GM23338 (cell line): ENCODE measurements at regions not wholly inside any gene's neighbourhood (a gene's known extent, or its start where the extent isn't known, plus 50 kb on each side); places are given as distances from the start of the nearest gene placed in this dataset.

ENCODE experiments used
- ATAC-seq: fragments of 200-7000 bp; cut with Tn5 transposase; 3 replicates; pipeline ENCODE4 v1.9.1; 2020
- DNase-seq: peaks from one replicate; pipeline ENCODE4 v3.0.0-alpha.2; 2015; ENCODE audit warnings: low spot score
- H2AFZ ChIP-seq: fragments of 200-600 bp; sonication (generic); 2 replicates; pipeline ENCODE4 v1.8.0; 2016; ENCODE audit warnings: antibody characterized with exemption, mild to moderate bottlenecking, moderate library complexity
- H3F3A ChIP-seq: fragments of 200-600 bp; sonication (generic); replicated peaks from 2 replicates; pipeline ENCODE4 v1.8.0; 2017; ENCODE audit warnings: antibody characterized with exemption, mixed run types, low read depth
- H3K27ac ChIP-seq: fragments of 200-600 bp; sonication (generic); 2 replicates; pipeline ENCODE4 v1.6.1; 2016; ENCODE audit warnings: low read depth
- H3K27me3 ChIP-seq: fragments of 200-600 bp; sonication (generic); 2 replicates; pipeline ENCODE4 v1.8.0; 2016; ENCODE audit warnings: mild to moderate bottlenecking, mixed run types, moderate library complexity; ENCODE audit not compliant: insufficient read depth
- H3K36me3 ChIP-seq: fragments of 200-600 bp; sonication (generic); 2 replicates; pipeline ENCODE4 v1.8.0; 2016; ENCODE audit warnings: mild to moderate bottlenecking; ENCODE audit not compliant: insufficient read depth
- H3K4me1 ChIP-seq: fragments of 200-600 bp; sonication (generic); 2 replicates; pipeline ENCODE4 v1.8.0; 2016; ENCODE audit warnings: mild to moderate bottlenecking, moderate library complexity; ENCODE audit not compliant: insufficient read depth
- H3K4me2 ChIP-seq: fragments of 200-600 bp; sonication (generic); 2 replicates; pipeline ENCODE4 v1.7.1; 2017; ENCODE audit warnings: mixed run types
- H3K4me3 ChIP-seq: fragments of 200-600 bp; sonication (generic); 2 replicates; pipeline ENCODE4 v1.6.1; 2016; ENCODE audit warnings: mixed run types
- H3K79me2 ChIP-seq: fragments of 200-600 bp; sonication (generic); replicated peaks from 2 replicates; pipeline ENCODE4 v1.8.0; 2017; ENCODE audit warnings: mild to moderate bottlenecking; ENCODE audit not compliant: insufficient read depth
- H3K9me2 ChIP-seq: fragments of 200-600 bp; sonication (generic); 2 replicates; pipeline ENCODE4 v1.8.0; 2017; ENCODE audit not compliant: insufficient read depth
- H4K20me1 ChIP-seq: fragments of 200-600 bp; sonication (generic); replicated peaks from 2 replicates; pipeline ENCODE4 v1.8.0; 2017; ENCODE audit warnings: mild to moderate bottlenecking; ENCODE audit not compliant: insufficient read depth
- H3K27ac Mint-ChIP-seq: 2 replicates; pipeline ENCODE4 v1.8.0; 2020; ENCODE audit warnings: inconsistent platforms, mild to moderate bottlenecking, moderate library complexity, mixed read lengths
- H3K27me3 Mint-ChIP-seq: 3 replicates; pipeline ENCODE4 v1.8.0; 2022; ENCODE audit warnings: low read depth, mild to moderate bottlenecking, moderate library complexity, mixed read lengths, inconsistent platforms; ENCODE audit not compliant: insufficient read depth, poor library complexity
- H3K36me3 Mint-ChIP-seq: 3 replicates; pipeline ENCODE4 v1.8.0; 2021; ENCODE audit warnings: low read depth, mild to moderate bottlenecking, inconsistent platforms, moderate library complexity, mixed read lengths
- H3K4me1 Mint-ChIP-seq: 3 replicates; pipeline ENCODE4 v1.8.0; 2020; ENCODE audit warnings: mild to moderate bottlenecking, inconsistent platforms, mixed read lengths
- H3K4me3 Mint-ChIP-seq: 3 replicates; pipeline ENCODE4 v1.8.0; 2021; ENCODE audit warnings: moderate library complexity, mild to moderate bottlenecking, inconsistent platforms, mixed read lengths
- H3K9me3 Mint-ChIP-seq: 3 replicates; pipeline ENCODE4 v1.8.0; 2020; ENCODE audit warnings: moderate library complexity, mild to moderate bottlenecking, inconsistent platforms, mixed read lengths
- CREB1 ChIP-seq: fragments of 250-450 bp; sonication (Bioruptor Pico); IDR thresholded peaks from 2 replicates; pipeline ENCODE4 v1.5.0; 2020; ENCODE audit warnings: low read depth, mild to moderate bottlenecking, moderate library complexity
- ETS1 ChIP-seq: IDR thresholded peaks from 2 replicates; pipeline ENCODE4 v1.6.1; 2016; ENCODE audit warnings: antibody characterized with exemption
- EZH2 ChIP-seq: fragments of 200-600 bp; sonication (generic); IDR thresholded peaks from one replicate; pipeline ENCODE4 v1.8.0; 2017; ENCODE audit warnings: antibody characterized with exemption, mild to moderate bottlenecking, low read depth; ENCODE audit not compliant: unreplicated experiment
- EZH2phosphoT487 ChIP-seq: fragments of 200-600 bp; sonication (generic); IDR thresholded peaks from one replicate; pipeline ENCODE4 v1.8.1; 2018; ENCODE audit warnings: antibody characterized with exemption; ENCODE audit not compliant: unreplicated experiment
- JUNB ChIP-seq: IDR thresholded peaks from one replicate; pipeline ENCODE4 v1.6.1; 2016; ENCODE audit warnings: antibody characterized with exemption; ENCODE audit not compliant: unreplicated experiment
- NANOG ChIP-seq: IDR thresholded peaks from 2 replicates; pipeline ENCODE4 v1.6.1; 2016; ENCODE audit warnings: antibody characterized with exemption, borderline replicate concordance
- POLR2AphosphoS5 ChIP-seq: IDR thresholded peaks from 2 replicates; pipeline ENCODE4 v1.6.1; 2016; ENCODE audit warnings: antibody characterized with exemption, low read depth
- STAT1 ChIP-seq: IDR thresholded peaks from one replicate; pipeline ENCODE4 v1.6.1; 2016; ENCODE audit warnings: antibody characterized with exemption; ENCODE audit not compliant: unreplicated experiment
- ZNF114 ChIP-seq: fragments of 250-450 bp; sonication (Bioruptor Pico); IDR thresholded peaks from 2 replicates; pipeline ENCODE4 v1.5.0; 2020; ENCODE audit warnings: mild to moderate bottlenecking, moderate library complexity
- ZNF331 ChIP-seq: fragments of 250-450 bp; sonication (Bioruptor Pico); IDR thresholded peaks from 2 replicates; pipeline ENCODE4 v1.5.0; 2020; ENCODE audit warnings: low read depth, mild to moderate bottlenecking, moderate library complexity
- TF ChIP-seq, protein P1 (sequence below): fragments of 250-450 bp; sonication (Bioruptor Pico); IDR thresholded peaks from 2 replicates; pipeline ENCODE4 v1.5.0; 2020; ENCODE audit warnings: mild to moderate bottlenecking, moderate library complexity
- TF ChIP-seq, protein P2 (sequence below): IDR thresholded peaks from one replicate; pipeline ENCODE4 v1.6.1; 2018; ENCODE audit warnings: antibody characterized with exemption; ENCODE audit not compliant: unreplicated experiment
- TF ChIP-seq, protein P3 (sequence below), 2 experiments: fragments of 200-600 bp in 1 of 2; sonication (generic) in 1 of 2; conservative IDR thresholded peaks; 2 replicates each; pipeline versions ENCODE4 v1.5.1 to v1.6.1; 2016 to 2017; ENCODE audit warnings: antibody characterized with exemption in 2 of 2, low read depth in 2 of 2, mild to moderate bottlenecking in 2 of 2, moderate library complexity in 1 of 2

DNA sequence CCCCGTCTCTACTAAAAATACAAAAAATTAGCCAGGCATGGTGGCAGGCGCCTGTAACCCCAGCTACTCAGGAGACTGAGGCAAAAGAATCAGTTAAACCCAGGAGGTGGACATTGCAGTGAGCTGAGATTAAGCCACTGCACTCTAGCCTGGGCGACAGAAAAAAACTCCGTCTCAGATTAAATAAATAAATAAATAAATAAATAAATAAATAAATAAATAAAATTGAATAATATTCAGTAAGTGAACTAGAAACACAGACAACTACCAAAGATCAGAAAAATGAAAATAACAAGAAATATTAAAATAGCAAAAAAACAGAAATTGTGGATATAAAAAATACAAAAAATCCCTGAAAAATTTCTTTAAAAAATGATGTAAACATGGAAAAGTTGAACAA, 172.4 kb downstream of the ZNF486 start:
- Histone ChIP-seq H4K20me1 (no peaks in the 10 kb centered on the region), H3K4me2 (no peak overlapping the region), H3K4me3 (no peak overlapping the region), H3K27me3 (no peaks in the 10 kb centered on the region), H3K9me2 (no peaks in the 10 kb centered on the region), H3K27ac (no peak overlapping the region), H3K4me1 (no peaks in the 10 kb centered on the region), H3K79me2 (no peaks in the 10 kb centered on the region), H2AFZ (no peak overlapping the region), H3F3A (no peaks in the 10 kb centered on the region), H3K36me3 (no peaks in the 10 kb centered on the region)
- Mint-ChIP-seq H3K27ac (no peak overlapping the region), H3K4me3 (no peak overlapping the region), H3K9me3 (no peaks in the 10 kb centered on the region), H3K4me1 (no peaks in the 10 kb centered on the region), H3K36me3 (no peaks in the 10 kb centered on the region), H3K27me3 (no peaks in the 10 kb centered on the region)
- TF ChIP-seq CREB1 (no peak), JUNB (no peak), EZH2phosphoT487 (no peak), STAT1 (no peak), NANOG (no peak), ETS1 (no peak), ZNF114 (no peak), POLR2AphosphoS5 (no peak), ZNF331 (CRISPR knock-in tag) (no peak), EZH2 (no peak)
- TF ChIP-seq, protein P1, sequence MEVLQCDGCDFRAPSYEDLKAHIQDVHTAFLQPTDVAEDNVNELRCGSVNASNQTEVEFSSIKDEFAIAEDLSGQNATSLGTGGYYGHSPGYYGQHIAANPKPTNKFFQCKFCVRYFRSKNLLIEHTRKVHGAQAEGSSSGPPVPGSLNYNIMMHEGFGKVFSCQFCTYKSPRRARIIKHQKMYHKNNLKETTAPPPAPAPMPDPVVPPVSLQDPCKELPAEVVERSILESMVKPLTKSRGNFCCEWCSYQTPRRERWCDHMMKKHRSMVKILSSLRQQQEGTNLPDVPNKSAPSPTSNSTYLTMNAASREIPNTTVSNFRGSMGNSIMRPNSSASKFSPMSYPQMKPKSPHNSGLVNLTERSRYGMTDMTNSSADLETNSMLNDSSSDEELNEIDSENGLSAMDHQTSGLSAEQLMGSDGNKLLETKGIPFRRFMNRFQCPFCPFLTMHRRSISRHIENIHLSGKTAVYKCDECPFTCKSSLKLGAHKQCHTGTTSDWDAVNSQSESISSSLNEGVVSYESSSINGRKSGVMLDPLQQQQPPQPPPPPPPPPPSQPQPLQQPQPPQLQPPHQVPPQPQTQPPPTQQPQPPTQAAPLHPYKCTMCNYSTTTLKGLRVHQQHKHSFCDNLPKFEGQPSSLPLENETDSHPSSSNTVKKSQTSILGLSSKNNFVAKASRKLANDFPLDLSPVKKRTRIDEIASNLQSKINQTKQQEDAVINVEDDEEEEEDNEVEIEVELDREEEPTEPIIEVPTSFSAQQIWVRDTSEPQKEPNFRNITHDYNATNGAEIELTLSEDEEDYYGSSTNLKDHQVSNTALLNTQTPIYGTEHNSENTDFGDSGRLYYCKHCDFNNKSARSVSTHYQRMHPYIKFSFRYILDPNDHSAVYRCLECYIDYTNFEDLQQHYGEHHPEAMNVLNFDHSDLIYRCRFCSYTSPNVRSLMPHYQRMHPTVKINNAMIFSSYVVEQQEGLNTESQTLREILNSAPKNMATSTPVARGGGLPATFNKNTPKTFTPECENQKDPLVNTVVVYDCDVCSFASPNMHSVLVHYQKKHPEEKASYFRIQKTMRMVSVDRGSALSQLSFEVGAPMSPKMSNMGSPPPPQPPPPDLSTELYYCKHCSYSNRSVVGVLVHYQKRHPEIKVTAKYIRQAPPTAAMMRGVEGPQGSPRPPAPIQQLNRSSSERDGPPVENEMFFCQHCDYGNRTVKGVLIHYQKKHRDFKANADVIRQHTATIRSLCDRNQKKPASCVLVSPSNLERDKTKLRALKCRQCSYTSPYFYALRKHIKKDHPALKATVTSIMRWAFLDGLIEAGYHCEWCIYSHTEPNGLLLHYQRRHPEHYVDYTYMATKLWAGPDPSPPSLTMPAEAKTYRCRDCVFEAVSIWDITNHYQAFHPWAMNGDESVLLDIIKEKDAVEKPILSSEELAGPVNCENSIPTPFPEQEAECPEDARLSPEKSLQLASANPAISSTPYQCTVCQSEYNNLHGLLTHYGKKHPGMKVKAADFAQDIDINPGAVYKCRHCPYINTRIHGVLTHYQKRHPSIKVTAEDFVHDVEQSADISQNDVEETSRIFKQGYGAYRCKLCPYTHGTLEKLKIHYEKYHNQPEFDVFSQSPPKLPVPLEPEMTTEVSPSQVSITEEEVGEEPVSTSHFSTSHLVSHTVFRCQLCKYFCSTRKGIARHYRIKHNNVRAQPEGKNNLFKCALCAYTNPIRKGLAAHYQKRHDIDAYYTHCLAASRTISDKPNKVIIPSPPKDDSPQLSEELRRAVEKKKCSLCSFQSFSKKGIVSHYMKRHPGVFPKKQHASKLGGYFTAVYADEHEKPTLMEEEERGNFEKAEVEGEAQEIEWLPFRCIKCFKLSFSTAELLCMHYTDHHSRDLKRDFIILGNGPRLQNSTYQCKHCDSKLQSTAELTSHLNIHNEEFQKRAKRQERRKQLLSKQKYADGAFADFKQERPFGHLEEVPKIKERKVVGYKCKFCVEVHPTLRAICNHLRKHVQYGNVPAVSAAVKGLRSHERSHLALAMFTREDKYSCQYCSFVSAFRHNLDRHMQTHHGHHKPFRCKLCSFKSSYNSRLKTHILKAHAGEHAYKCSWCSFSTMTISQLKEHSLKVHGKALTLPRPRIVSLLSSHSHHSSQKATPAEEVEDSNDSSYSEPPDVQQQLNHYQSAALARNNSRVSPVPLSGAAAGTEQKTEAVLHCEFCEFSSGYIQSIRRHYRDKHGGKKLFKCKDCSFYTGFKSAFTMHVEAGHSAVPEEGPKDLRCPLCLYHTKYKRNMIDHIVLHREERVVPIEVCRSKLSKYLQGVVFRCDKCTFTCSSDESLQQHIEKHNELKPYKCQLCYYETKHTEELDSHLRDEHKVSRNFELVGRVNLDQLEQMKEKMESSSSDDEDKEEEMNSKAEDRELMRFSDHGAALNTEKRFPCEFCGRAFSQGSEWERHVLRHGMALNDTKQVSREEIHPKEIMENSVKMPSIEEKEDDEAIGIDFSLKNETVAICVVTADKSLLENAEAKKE (CRISPR knock-in tag), result no peak
- TF ChIP-seq, protein P2, sequence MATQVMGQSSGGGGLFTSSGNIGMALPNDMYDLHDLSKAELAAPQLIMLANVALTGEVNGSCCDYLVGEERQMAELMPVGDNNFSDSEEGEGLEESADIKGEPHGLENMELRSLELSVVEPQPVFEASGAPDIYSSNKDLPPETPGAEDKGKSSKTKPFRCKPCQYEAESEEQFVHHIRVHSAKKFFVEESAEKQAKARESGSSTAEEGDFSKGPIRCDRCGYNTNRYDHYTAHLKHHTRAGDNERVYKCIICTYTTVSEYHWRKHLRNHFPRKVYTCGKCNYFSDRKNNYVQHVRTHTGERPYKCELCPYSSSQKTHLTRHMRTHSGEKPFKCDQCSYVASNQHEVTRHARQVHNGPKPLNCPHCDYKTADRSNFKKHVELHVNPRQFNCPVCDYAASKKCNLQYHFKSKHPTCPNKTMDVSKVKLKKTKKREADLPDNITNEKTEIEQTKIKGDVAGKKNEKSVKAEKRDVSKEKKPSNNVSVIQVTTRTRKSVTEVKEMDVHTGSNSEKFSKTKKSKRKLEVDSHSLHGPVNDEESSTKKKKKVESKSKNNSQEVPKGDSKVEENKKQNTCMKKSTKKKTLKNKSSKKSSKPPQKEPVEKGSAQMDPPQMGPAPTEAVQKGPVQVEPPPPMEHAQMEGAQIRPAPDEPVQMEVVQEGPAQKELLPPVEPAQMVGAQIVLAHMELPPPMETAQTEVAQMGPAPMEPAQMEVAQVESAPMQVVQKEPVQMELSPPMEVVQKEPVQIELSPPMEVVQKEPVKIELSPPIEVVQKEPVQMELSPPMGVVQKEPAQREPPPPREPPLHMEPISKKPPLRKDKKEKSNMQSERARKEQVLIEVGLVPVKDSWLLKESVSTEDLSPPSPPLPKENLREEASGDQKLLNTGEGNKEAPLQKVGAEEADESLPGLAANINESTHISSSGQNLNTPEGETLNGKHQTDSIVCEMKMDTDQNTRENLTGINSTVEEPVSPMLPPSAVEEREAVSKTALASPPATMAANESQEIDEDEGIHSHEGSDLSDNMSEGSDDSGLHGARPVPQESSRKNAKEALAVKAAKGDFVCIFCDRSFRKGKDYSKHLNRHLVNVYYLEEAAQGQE, result no peak
- TF ChIP-seq, protein P3, sequence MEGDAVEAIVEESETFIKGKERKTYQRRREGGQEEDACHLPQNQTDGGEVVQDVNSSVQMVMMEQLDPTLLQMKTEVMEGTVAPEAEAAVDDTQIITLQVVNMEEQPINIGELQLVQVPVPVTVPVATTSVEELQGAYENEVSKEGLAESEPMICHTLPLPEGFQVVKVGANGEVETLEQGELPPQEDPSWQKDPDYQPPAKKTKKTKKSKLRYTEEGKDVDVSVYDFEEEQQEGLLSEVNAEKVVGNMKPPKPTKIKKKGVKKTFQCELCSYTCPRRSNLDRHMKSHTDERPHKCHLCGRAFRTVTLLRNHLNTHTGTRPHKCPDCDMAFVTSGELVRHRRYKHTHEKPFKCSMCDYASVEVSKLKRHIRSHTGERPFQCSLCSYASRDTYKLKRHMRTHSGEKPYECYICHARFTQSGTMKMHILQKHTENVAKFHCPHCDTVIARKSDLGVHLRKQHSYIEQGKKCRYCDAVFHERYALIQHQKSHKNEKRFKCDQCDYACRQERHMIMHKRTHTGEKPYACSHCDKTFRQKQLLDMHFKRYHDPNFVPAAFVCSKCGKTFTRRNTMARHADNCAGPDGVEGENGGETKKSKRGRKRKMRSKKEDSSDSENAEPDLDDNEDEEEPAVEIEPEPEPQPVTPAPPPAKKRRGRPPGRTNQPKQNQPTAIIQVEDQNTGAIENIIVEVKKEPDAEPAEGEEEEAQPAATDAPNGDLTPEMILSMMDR (conservative IDR thresholded peaks at IDR 0.05; ENCODE audit: low read depth in 2 of 2), result no peak
- DNase-seq (no peak), ATAC-seq (no peak)
